Activated CD8-positive, alpha-beta memory T cell treated with anti-CD3 and anti-CD28 coated beads for 36 hours (primary cell): ENCODE measurements at regions not wholly inside any gene's neighbourhood (a gene's known extent, or its start where the extent isn't known, plus 50 kb on each side); places are given as distances from the start of the nearest gene placed in this dataset.

Source experiments
- CTCF ChIA-PET: fragments of 350-600 bp; sonication (Branson Sonifier 250); formaldehyde crosslinking; loops from one replicate; lab custom pipeline; 2021; ENCODE audit warnings: antibody characterized with exemption; lab: Charles Lee
- POLR2A ChIA-PET: fragments of 350-600 bp; sonication (Branson Sonifier 250); formaldehyde crosslinking; loops from one replicate; lab custom pipeline; 2021; ENCODE audit warnings: antibody characterized with exemption; lab: Charles Lee

GRCh38 chr1:164017239-164017638 is 541.7 kb upstream of the PBX1 start:
- ChIA-PET CTCF (no interaction called here), POLR2A (no interaction called here)

- ChIA-PET CTCF (no interaction called here), POLR2A (no interaction called here)
These were observed 538.6 kb upstream of the PBX1 start for GRCh38 chr1:164020391-164020790.

GRCh38 chr1:164021813-164022212 is 537.2 kb upstream of the PBX1 start:
- CTCF ChIA-PET = no interaction called here
- POLR2A ChIA-PET = no interaction called here

GRCh38 chr1:164033782-164034181 is 525.2 kb upstream of the PBX1 start:
- ChIA-PET CTCF (no interaction called here), POLR2A (no interaction called here)

GRCh38 chr1:164040754-164041153 is 518.2 kb upstream of the PBX1 start:
- CTCF ChIA-PET = no interaction called here
- POLR2A ChIA-PET = no interaction called here

- POLR2A ChIA-PET = no interaction called here
- CTCF ChIA-PET = no interaction called here
These were observed 507.2 kb upstream of the PBX1 start for GRCh38 chr1:164051782-164052181.

GRCh38 chr1:164054331-164054730 is 504.7 kb upstream of the PBX1 start:
- ChIA-PET POLR2A (no interaction called here), CTCF (no interaction called here)

- ChIA-PET CTCF (interaction anchor here (0.9 kb wide), 1 partner anchor 9 kb away, joined by 3 read pairs; no protein-coding TSS in a partner anchor), POLR2A (no interaction called here)
These were observed 500.8 kb upstream of the PBX1 start for GRCh38 chr1:164058198-164058597.

GRCh38 chr1:164061528-164061927 is 497.5 kb upstream of the PBX1 start:
- CTCF ChIA-PET = no interaction called here
- POLR2A ChIA-PET = no interaction called here

GRCh38 chr1:164064501-164064900 is 494.5 kb upstream of the PBX1 start:
- ChIA-PET POLR2A (no interaction called here), CTCF (no interaction called here)

GRCh38 chr1:164071288-164071687 is 487.7 kb upstream of the PBX1 start:
- CTCF ChIA-PET = no interaction called here
- POLR2A ChIA-PET = no interaction called here

GRCh38 chr1:164086832-164087231 is 472.2 kb upstream of the PBX1 start:
- POLR2A ChIA-PET = no interaction called here
- CTCF ChIA-PET = no interaction called here

- ChIA-PET CTCF (no interaction called here), POLR2A (no interaction called here)
These were observed 471.0 kb upstream of the PBX1 start for GRCh38 chr1:164087906-164088453.

GRCh38 chr1:164092603-164093353 is 466.2 kb upstream of the PBX1 start:
- ChIA-PET POLR2A (no interaction called here), CTCF (no interaction called here)

- POLR2A ChIA-PET = no interaction called here
- CTCF ChIA-PET = no interaction called here
These were observed 465.4 kb upstream of the PBX1 start for GRCh38 chr1:164093543-164093942.

GRCh38 chr1:164101802-164102201 is 457.2 kb upstream of the PBX1 start:
- CTCF ChIA-PET = no interaction called here
- POLR2A ChIA-PET = no interaction called here

- CTCF ChIA-PET = no interaction called here
These were observed 427.0 kb upstream of the PBX1 start for GRCh38 chr1:164131949-164132348.

GRCh38 chr1:164137273-164137925 is 421.6 kb upstream of the PBX1 start:
- ChIA-PET CTCF (no interaction called here), POLR2A (no interaction called here)

More at GRCh38 chr1:164131949-164132348, 427.0 kb upstream of the PBX1 start:
- POLR2A ChIA-PET = no interaction called here

- POLR2A ChIA-PET = no interaction called here
- CTCF ChIA-PET = no interaction called here
These were observed 417.2 kb upstream of the PBX1 start for GRCh38 chr1:164141797-164142196.

- ChIA-PET CTCF (no interaction called here), POLR2A (no interaction called here)
These were observed 404.4 kb upstream of the PBX1 start for GRCh38 chr1:164154622-164155021.

- ChIA-PET CTCF (no interaction called here), POLR2A (no interaction called here)
These were observed 403.6 kb upstream of the PBX1 start for GRCh38 chr1:164155347-164155746.
